Erythroblast (primary cell): ENCODE measurements at regions not wholly inside any gene's neighbourhood (a gene's known extent, or its start where the extent isn't known, plus 50 kb on each side); places are given as distances from the start of the nearest gene placed in this dataset.

Experiments
- DNase-seq, 2 experiments: peaks; one replicate each; lab custom pipeline; 2025; lab: John Stamatoyannopoulos, UW
- GATA1 ChIP-seq: IDR thresholded peaks from 2 replicates; pipeline ENCODE4 v1.6.1; 2011; ENCODE audit warnings: low read depth, mild to moderate bottlenecking, control low read depth, low read length, moderate library complexity
- POLR2A ChIP-seq: IDR thresholded peaks from 2 replicates; pipeline ENCODE4 v1.6.1; 2011; ENCODE audit warnings: mild to moderate bottlenecking, low read length

GRCh38 chr20:54706581-54706980 is 231.2 kb downstream of the DOK5 start:
- TF ChIP-seq GATA1 = no peak

GRCh38 chr20:54704032-54704635 is 228.7 kb downstream of the DOK5 start:
- TF ChIP-seq GATA1 (no peak), POLR2A (no peak)
- no peak for DNase-seq

More at GRCh38 chr20:54706581-54706980, 231.2 kb downstream of the DOK5 start:
- DNase-seq = no peak
